ENCODE measurements at regions not wholly inside any gene's neighbourhood (a gene's known extent, or its start where the extent isn't known, plus 50 kb on each side); places are given as distances from the start of the nearest gene placed in this dataset.

DNA sequence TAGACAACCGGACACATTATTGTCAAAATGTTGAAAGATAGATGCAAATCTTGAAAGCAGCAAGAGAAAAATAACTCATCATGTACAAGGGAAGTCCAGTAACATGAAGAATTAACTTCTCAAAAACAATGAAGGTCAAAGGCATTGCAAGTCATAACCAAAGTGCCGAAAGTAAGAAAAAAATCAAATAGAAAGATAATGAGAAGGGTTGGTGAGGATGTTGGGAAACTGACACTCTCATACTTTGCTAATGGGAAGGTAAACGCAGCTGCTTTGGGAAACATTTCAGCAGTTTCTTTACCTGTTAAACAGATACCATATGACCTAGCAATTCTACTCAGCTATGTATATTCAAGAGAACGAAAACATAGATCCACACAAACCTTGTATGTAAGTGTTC lies 303.0 kb downstream of the ARL4A start:
- no peak for TF ChIP-seq JUND (IDR thresholded peaks at IDR 0.05; ENCODE audit: low read depth, low read length)
- TF ChIP-seq POLR2A (IDR thresholded peaks at IDR 0.05; ENCODE audit: low read depth, low read length) = no peak
- no peak for TF ChIP-seq SIX5 (IDR thresholded peaks at IDR 0.05; ENCODE audit: low read depth, low read length, severe bottlenecking)
- TF ChIP-seq, protein P1, sequence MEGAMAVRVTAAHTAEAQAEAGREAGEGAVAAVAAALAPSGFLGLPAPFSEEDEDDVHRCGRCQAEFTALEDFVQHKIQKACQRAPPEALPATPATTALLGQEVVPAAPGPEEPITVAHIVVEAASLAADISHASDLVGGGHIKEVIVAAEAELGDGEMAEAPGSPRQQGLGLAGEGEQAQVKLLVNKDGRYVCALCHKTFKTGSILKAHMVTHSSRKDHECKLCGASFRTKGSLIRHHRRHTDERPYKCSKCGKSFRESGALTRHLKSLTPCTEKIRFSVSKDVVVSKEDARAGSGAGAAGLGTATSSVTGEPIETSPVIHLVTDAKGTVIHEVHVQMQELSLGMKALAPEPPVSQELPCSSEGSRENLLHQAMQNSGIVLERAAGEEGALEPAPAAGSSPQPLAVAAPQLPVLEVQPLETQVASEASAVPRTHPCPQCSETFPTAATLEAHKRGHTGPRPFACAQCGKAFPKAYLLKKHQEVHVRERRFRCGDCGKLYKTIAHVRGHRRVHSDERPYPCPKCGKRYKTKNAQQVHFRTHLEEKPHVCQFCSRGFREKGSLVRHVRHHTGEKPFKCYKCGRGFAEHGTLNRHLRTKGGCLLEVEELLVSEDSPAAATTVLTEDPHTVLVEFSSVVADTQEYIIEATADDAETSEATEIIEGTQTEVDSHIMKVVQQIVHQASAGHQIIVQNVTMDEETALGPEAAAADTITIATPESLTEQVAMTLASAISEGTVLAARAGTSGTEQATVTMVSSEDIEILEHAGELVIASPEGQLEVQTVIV (IDR thresholded peaks at IDR 0.05; ENCODE audit: borderline replicate concordance, partially characterized antibody) = no peak
- TF ChIP-seq, protein P2, sequence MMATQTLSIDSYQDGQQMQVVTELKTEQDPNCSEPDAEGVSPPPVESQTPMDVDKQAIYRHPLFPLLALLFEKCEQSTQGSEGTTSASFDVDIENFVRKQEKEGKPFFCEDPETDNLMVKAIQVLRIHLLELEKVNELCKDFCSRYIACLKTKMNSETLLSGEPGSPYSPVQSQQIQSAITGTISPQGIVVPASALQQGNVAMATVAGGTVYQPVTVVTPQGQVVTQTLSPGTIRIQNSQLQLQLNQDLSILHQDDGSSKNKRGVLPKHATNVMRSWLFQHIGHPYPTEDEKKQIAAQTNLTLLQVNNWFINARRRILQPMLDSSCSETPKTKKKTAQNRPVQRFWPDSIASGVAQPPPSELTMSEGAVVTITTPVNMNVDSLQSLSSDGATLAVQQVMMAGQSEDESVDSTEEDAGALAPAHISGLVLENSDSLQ (IDR thresholded peaks at IDR 0.05) = no peak

Data from GM12878 (cell line).